K562 (cell line): ENCODE measurements at regions not wholly inside any gene's neighbourhood (a gene's known extent, or its start where the extent isn't known, plus 50 kb on each side); places are given as distances from the start of the nearest gene placed in this dataset.

Experiments
- ATAC-seq: fragments of 200-7000 bp; cut with Tn5 transposase; 3 replicates; pipeline ENCODE4 v1.9.1; 2020; ENCODE audit warnings: moderate library complexity
- BruUV-seq: library from RNA; stranded (reverse); fragments of 400-500 nt; replicated peaks from 2 replicates; lab custom pipeline; 2021; lab: Mats Ljungman, UMichigan
- CTCF ChIA-PET: fragments of 300-600 bp; formaldehyde crosslinking; extraction: SDS; loops from one replicate; lab custom pipeline; 2021; ENCODE audit warnings: low intra/inter-chr PET ratio; lab: Yijun Ruan, JAX
- POLR2A ChIA-PET: fragments of 300-600, 350-650 bp; sonication (Branson Sonifier 250); formaldehyde crosslinking; extraction: SDS; loops from one replicate; lab custom pipeline; 2021; ENCODE audit warnings: antibody characterized with exemption, inconsistent platforms; lab: Yijun Ruan, JAX
- DNase-seq, 4 experiments: peaks; one replicate each; pipeline versions ENCODE4 v3.0.0 to v3.0.0-alpha.2; 2011 to 2018; ENCODE audit warnings: low spot score in 3 of 4, mixed read lengths in 3 of 4; ENCODE audit errors: extremely low read depth in 1 of 4
- FAIRE-seq: peaks from 2 replicates; lab custom pipeline; 2011; peaks lifted over from hg19 to GRCh38; lab: Jason Lieb, UNC
- H2AFZ ChIP-seq: 2 replicates; pipeline ENCODE4 v1.6.0; 2011; ENCODE audit warnings: low read depth, low read length, control low read depth, inconsistent platforms
- H3K27ac ChIP-seq: fragments of 200-600 bp; 3 replicates; pipeline ENCODE4 v1.8.0; 2011; ENCODE audit warnings: low read depth, mild to moderate bottlenecking, control low read depth, inconsistent platforms, low read length, moderate library complexity, mixed read lengths; ENCODE audit errors: extremely low read depth
- H3K27me3 ChIP-seq, 2 experiments: fragments of 300-600 bp in 1 of 2; 2 replicates in 1 of 2; 3 replicates in 1 of 2; pipeline versions ENCODE4 v1.6.0 to v1.8.0; 2011; ENCODE audit warnings: inconsistent platforms in 2 of 2, low read length in 2 of 2, mild to moderate bottlenecking in 1 of 2, mixed read lengths in 1 of 2, moderate library complexity in 1 of 2; ENCODE audit not compliant: control insufficient read depth in 2 of 2, insufficient read depth in 2 of 2
- H3K36me3 ChIP-seq: fragments of 300-600 bp; 3 replicates; pipeline ENCODE4 v1.8.0; 2011; ENCODE audit warnings: mild to moderate bottlenecking, low read length, inconsistent platforms; ENCODE audit not compliant: control insufficient read depth, insufficient read depth
- H3K4me1 ChIP-seq, 2 experiments: fragments of 200-600 bp in 1 of 2; replicated peaks in 1 of 2; 2 replicates in 1 of 2; 3 replicates in 1 of 2; pipeline versions ENCODE4 v1.5.1 to v1.8.0; 2011; ENCODE audit warnings: inconsistent platforms in 2 of 2, low read length in 2 of 2, mild to moderate bottlenecking in 1 of 2, mixed read lengths in 1 of 2, moderate library complexity in 1 of 2; ENCODE audit not compliant: control insufficient read depth in 2 of 2, insufficient read depth in 2 of 2
- H3K4me2 ChIP-seq: 2 replicates; pipeline ENCODE4 v1.6.1; 2011; ENCODE audit warnings: low read length, control low read depth, inconsistent platforms, mixed read lengths; ENCODE audit not compliant: insufficient read depth
- H3K4me3 ChIP-seq: fragments of 200-600 bp; sonication (generic), shearing (Covaris generic); 2 replicates; pipeline ENCODE4 v1.5.1; 2016; ENCODE audit warnings: control low read depth, inconsistent platforms
- H3K79me2 ChIP-seq: fragments of 200-600 bp; 3 replicates; pipeline ENCODE4 v1.8.0; 2011; ENCODE audit warnings: low read length, inconsistent platforms; ENCODE audit not compliant: control insufficient read depth, insufficient read depth
- H3K9ac ChIP-seq, 2 experiments: 2 replicates each; pipeline versions ENCODE4 v1.6.0 to v1.6.1; 2011; ENCODE audit warnings: low read depth in 2 of 2, low read length in 2 of 2, control low read depth in 1 of 2, inconsistent platforms in 1 of 2, mild to moderate bottlenecking in 1 of 2, mixed read lengths in 1 of 2; ENCODE audit not compliant: insufficient read depth in 1 of 2
- H3K9me1 ChIP-seq: one replicate; pipeline ENCODE4 v1.6.0; 2011; ENCODE audit warnings: inconsistent platforms, mild to moderate bottlenecking, low read length, moderate library complexity; ENCODE audit not compliant: control insufficient read depth, insufficient read depth
- H3K9me3 ChIP-seq: replicated peaks from 2 replicates; pipeline ENCODE4 v1.5.1; 2011; ENCODE audit warnings: low read depth, low read length, inconsistent platforms; ENCODE audit not compliant: control insufficient read depth, insufficient read depth
- H4K20me1 ChIP-seq: replicated peaks from 2 replicates; pipeline ENCODE4 v1.6.1; 2011; ENCODE audit warnings: low read length, inconsistent platforms, mixed read lengths; ENCODE audit not compliant: control insufficient read depth, insufficient read depth
- AFF1 ChIP-seq, 2 experiments: fragments of 450-650 bp; IDR thresholded peaks; 2 replicates each; pipeline ENCODE4 v1.6.1; 2018; ENCODE audit warnings: mild to moderate bottlenecking in 2 of 2, low read depth in 1 of 2; ENCODE audit not compliant: partially characterized antibody in 2 of 2
- E2F6 ChIP-seq, 2 experiments: IDR thresholded peaks; 2 replicates each; pipeline ENCODE4 v1.6.1; 2011; ENCODE audit warnings: borderline replicate concordance in 1 of 2, control low read depth in 1 of 2, low read depth in 1 of 2, low read length in 1 of 2, mild to moderate bottlenecking in 1 of 2, mixed read lengths in 1 of 2, moderate library complexity in 1 of 2; ENCODE audit not compliant: insufficient read depth in 1 of 2, insufficient read length in 1 of 2, poor library complexity in 1 of 2, severe bottlenecking in 1 of 2; ENCODE audit errors: extremely low read depth in 1 of 2
- GABPB2 ChIP-seq: fragments of 250-450 bp; sonication (Bioruptor Pico); conservative IDR thresholded peaks from 2 replicates; pipeline ENCODE4 v1.5.1; 2021; ENCODE audit warnings: mild to moderate bottlenecking
- PPARD ChIP-seq: fragments of 250-450 bp; sonication (Bioruptor Pico); IDR thresholded peaks from 2 replicates; pipeline ENCODE4 v1.8.0; 2022; ENCODE audit warnings: inconsistent platforms, mild to moderate bottlenecking, moderate library complexity
- RBFOX2 ChIP-seq: fragments of 200-400 bp; formaldehyde crosslinking; IDR thresholded peaks from 2 replicates; pipeline ENCODE4 v1.6.1; 2017; ENCODE audit warnings: low read depth, mild to moderate bottlenecking, low read length, moderate library complexity
- SMARCA4 ChIP-seq: fragments of 450-650 bp; IDR thresholded peaks from 2 replicates; pipeline ENCODE4 v1.6.1; 2016
- THRB ChIP-seq: fragments of 450-650 bp; formaldehyde crosslinking; conservative IDR thresholded peaks from 2 replicates; pipeline ENCODE4 v1.4.0; 2022; ENCODE audit warnings: mild to moderate bottlenecking, missing genetic modification characterization
- ZFP30 ChIP-seq: fragments of 250-450 bp; sonication (Bioruptor Pico); IDR thresholded peaks from 2 replicates; pipeline ENCODE4 v1.8.0; 2022; ENCODE audit warnings: moderate library complexity, mild to moderate bottlenecking, inconsistent platforms, borderline replicate concordance
- ZNF668 ChIP-seq: fragments of 250-450 bp; sonication (Bioruptor Pico); IDR thresholded peaks from 2 replicates; pipeline ENCODE4 v1.8.0; 2022; ENCODE audit warnings: mild to moderate bottlenecking, inconsistent platforms
- ZNF830 ChIP-seq: fragments of 250-450 bp; sonication (Bioruptor Pico); IDR thresholded peaks from 2 replicates; pipeline ENCODE4 v1.5.0; 2021; ENCODE audit warnings: mild to moderate bottlenecking
- ZZZ3 ChIP-seq: fragments of 450-650 bp; IDR thresholded peaks from 2 replicates; pipeline ENCODE4 v1.6.1; 2016; ENCODE audit warnings: antibody characterized with exemption, mild to moderate bottlenecking, moderate library complexity
- WGBS: fragments of 100-300 bp; shearing (Covaris generic); methylation state at CpG from one replicate; pipeline ENCODE4 v1.1.6; 2016; ENCODE audit warnings: low coverage, mixed read lengths; ENCODE audit not compliant: insufficient coverage; ENCODE audit errors: missing lambda C conversion rate; 5-methylcytosine and 5-hydroxymethylcytosine counted together
- in situ Hi-C: fragments of 300-500 bp; cut with MboI; formaldehyde crosslinking; loops from 4 replicates; pipeline ENCODE4 v1.15.0; 2018; ENCODE audit warnings: inconsistent platforms, mixed read lengths
- intact Hi-C: fragments of 100-400 bp; cut with micrococcal nuclease; formaldehyde crosslinking; loops from 2 replicates; pipeline ENCODE4 v1.14.2; 2022
- TF ChIP-seq, protein P1 (sequence below), 2 experiments: fragments of 250-450 bp in 1 of 2; fragments of 450-650 bp in 1 of 2; sonication (Bioruptor Pico) in 1 of 2; IDR thresholded peaks; 2 replicates each; pipeline versions ENCODE4 v1.6.1 to v1.8.0; 2016 to 2021; ENCODE audit warnings: mild to moderate bottlenecking in 2 of 2, moderate library complexity in 2 of 2, missing compliant biosample characterization in 1 of 2, missing genetic modification characterization in 1 of 2

DNA sequence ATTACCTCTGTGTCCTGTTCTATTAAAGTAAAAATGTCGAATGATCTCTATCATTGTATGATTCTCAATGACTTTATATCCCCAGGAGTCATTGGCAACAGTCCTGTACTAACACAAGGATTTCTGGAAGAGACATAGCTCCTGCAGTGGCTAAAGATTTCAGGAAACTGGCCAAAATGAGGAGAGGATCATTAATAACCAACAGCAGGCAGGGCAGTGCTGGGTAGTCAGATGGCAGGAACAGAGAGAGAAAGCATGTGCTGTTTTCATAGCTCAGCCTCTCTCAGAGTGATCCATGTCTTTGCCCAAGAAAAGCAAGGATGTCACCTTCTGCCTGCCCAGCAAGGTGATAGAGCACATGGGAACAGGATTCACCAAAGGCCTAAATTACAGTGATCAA, 604.7 kb upstream of the PLXNA2 start:
- TF ChIP-seq ZNF668 (CRISPR knock-in tag), result no peak
- TF ChIP-seq THRB, result no peak
- no peak for TF ChIP-seq ZZZ3
- no peak for TF ChIP-seq SMARCA4
- TF ChIP-seq, protein P1, sequence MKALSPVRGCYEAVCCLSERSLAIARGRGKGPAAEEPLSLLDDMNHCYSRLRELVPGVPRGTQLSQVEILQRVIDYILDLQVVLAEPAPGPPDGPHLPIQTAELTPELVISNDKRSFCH (CRISPR knock-in tag; IDR thresholded peaks at IDR 0.05), result no peak
- TF ChIP-seq, protein P1 (tag; IDR thresholded peaks at IDR 0.05), result no peak
- TF ChIP-seq AFF1 (IDR thresholded peaks at IDR 0.05; ENCODE audit: low read depth in 1 of 2, partially characterized antibody in 2 of 2), result no peak
- TF ChIP-seq ZNF830 (CRISPR knock-in tag), result no peak
- no peak for TF ChIP-seq RBFOX2
- no peak for TF ChIP-seq ZFP30 (CRISPR knock-in tag)
- no peak for TF ChIP-seq PPARD (CRISPR knock-in tag)
- no peak for TF ChIP-seq E2F6 (IDR thresholded peaks at IDR 0.05; ENCODE audit: borderline replicate concordance in 1 of 2, extremely low read depth in 1 of 2, insufficient read depth in 1 of 2, insufficient read length in 1 of 2, low read depth in 1 of 2, low read length in 1 of 2, poor library complexity in 1 of 2, severe bottlenecking in 1 of 2)
- TF ChIP-seq GABPB2 (CRISPR knock-in tag), result no peak
- Histone ChIP-seq H3K27ac (no peak overlapping the region), H3K4me2 (no peak overlapping the region), H3K9me3 (0 out of 2 replicates have a peak, but pooled peaks cover 2% of the 10 kb centered on the region), H3K27me3 (no peaks in the 10 kb centered on the region), H3K4me1 (no peaks in the 10 kb centered on the region), H3K36me3 (no peaks in the 10 kb centered on the region), H3K79me2 (no peaks in the 10 kb centered on the region), H3K4me3 (no peak overlapping the region), H3K9me1 (no peaks in the 10 kb centered on the region), H3K9ac (no peak overlapping the region), H2AFZ (no peak overlapping the region), H4K20me1 (no peaks in the 10 kb centered on the region)
- ChIA-PET POLR2A (no interaction called here), CTCF (no interaction called here)
- DNase-seq (no peak), ATAC-seq (no peak), FAIRE-seq (no peak)
- BruUV-seq, result no TSS peak
- intact Hi-C loops, result no loop called here
- 0% methylated on average over 1 of the region's 1 CpG for WGBS
- in situ Hi-C loops, result no loop called here
